Left ventricle myocardium superior (tissue), 1 donor: ENCODE measurements at regions not wholly inside any gene's neighbourhood (a gene's known extent, or its start where the extent isn't known, plus 50 kb on each side); places are given as distances from the start of the nearest gene placed in this dataset.
"Not testable (repeated sequence)": the region's sequence is repeated elsewhere in the genome, so short reads cannot be mapped to it uniquely, and the experiment has no call there.

ENCODE experiments used
- ATAC-seq: fragments of 200-7000 bp; cut with Tn5 transposase; one replicate; pipeline ENCODE4 v1.9.1; 2020; ENCODE audit warnings: mild to moderate bottlenecking, moderate library complexity
- DNase-seq: peaks from one replicate; pipeline ENCODE4 v3.0.0-alpha.2; 2020
- intact Hi-C: fragments of 100-400 bp; cut with micrococcal nuclease; formaldehyde crosslinking; loops from one replicate; pipeline ENCODE4 v1.11.0; 2022
- donor health status: DM: no; HTN: yes; CAD: no; lungs with severe emphysema.

GRCh38 chr11:79610139-79610538 is 169.3 kb upstream of the TENM4 start:
- intact Hi-C loops: no loop called here
- ATAC-seq (no peak), DNase-seq (no peak)

- DNase-seq (no peak), ATAC-seq (peak; percentile 76)
- intact Hi-C loops: no loop called here
Observed at GRCh38 chr11:79609511-79609910, 168.7 kb upstream of the TENM4 start.

GRCh38 chr11:79606461-79606860 is 165.6 kb upstream of the TENM4 start:
- intact Hi-C loops, ATAC-seq, DNase-seq: not testable (repeated sequence)

GRCh38 chr11:79600711-79601110 is 159.9 kb upstream of the TENM4 start:
- intact Hi-C loops: no loop called here
- ATAC-seq: no peak
- no peak for DNase-seq

GRCh38 chr11:79594834-79595233 is 154.0 kb upstream of the TENM4 start:
- DNase-seq: no peak
- intact Hi-C loops: no loop called here
- ATAC-seq: no peak

- ATAC-seq: no peak
- no peak for DNase-seq
- intact Hi-C loops: no loop called here
Observed at GRCh38 chr11:79592824-79593223, 152.0 kb upstream of the TENM4 start.

GRCh38 chr11:79592406-79592805 is 151.6 kb upstream of the TENM4 start:
- no peak for DNase-seq
- intact Hi-C loops: no loop called here
- ATAC-seq: no peak

GRCh38 chr11:79582434-79582833 is 141.6 kb upstream of the TENM4 start:
- no peak for DNase-seq
- ATAC-seq: no peak
- intact Hi-C loops: no loop called here

- ATAC-seq (no peak), DNase-seq (no peak)
- intact Hi-C loops: no loop called here
Observed at GRCh38 chr11:79579063-79579462, 138.2 kb upstream of the TENM4 start.

GRCh38 chr11:79578116-79578515 is 137.3 kb upstream of the TENM4 start:
- ATAC-seq (no peak), DNase-seq (no peak)
- intact Hi-C loops: no loop called here

- intact Hi-C loops: no loop called here
- ATAC-seq: no peak
- no peak for DNase-seq
Observed at GRCh38 chr11:79575701-79576100, 134.9 kb upstream of the TENM4 start.

- DNase-seq: no peak
- intact Hi-C loops: no loop called here
- no peak for ATAC-seq
Observed at GRCh38 chr11:79570104-79570503, 129.3 kb upstream of the TENM4 start.

- intact Hi-C loops: no loop called here
- ATAC-seq: no peak
- DNase-seq: no peak
Observed at GRCh38 chr11:79564288-79564925, 123.6 kb upstream of the TENM4 start.

- DNase-seq (no peak), ATAC-seq (no peak)
- intact Hi-C loops: no loop called here
Observed at GRCh38 chr11:79561496-79561895, 120.7 kb upstream of the TENM4 start.

- DNase-seq (no peak), ATAC-seq (no peak)
- intact Hi-C loops: no loop called here
Observed at GRCh38 chr11:79550809-79551208, 110.0 kb upstream of the TENM4 start.

- no peak for ATAC-seq
- DNase-seq: no peak
- intact Hi-C loops: no loop called here
Observed at GRCh38 chr11:79547256-79547655, 106.4 kb upstream of the TENM4 start.

- ATAC-seq (no peak), DNase-seq (no peak)
- intact Hi-C loops: no loop called here
Observed at GRCh38 chr11:79546351-79546750, 105.5 kb upstream of the TENM4 start.

GRCh38 chr11:79544361-79544760 is 103.5 kb upstream of the TENM4 start:
- no peak for ATAC-seq
- no peak for DNase-seq
- intact Hi-C loops: no loop called here

- no peak for ATAC-seq
- intact Hi-C loops: no loop called here
- no peak for DNase-seq
Observed at GRCh38 chr11:79543101-79543500, 102.3 kb upstream of the TENM4 start.

GRCh38 chr11:79541466-79541865 is 100.6 kb upstream of the TENM4 start:
- no peak for DNase-seq
- no peak for ATAC-seq
- intact Hi-C loops: no loop called here

- ATAC-seq (no peak), DNase-seq (no peak)
- intact Hi-C loops: no loop called here
Observed at GRCh38 chr11:79538775-79539174, 97.9 kb upstream of the TENM4 start.
